Left colon (tissue), 2 donors: ENCODE measurements at regions not wholly inside any gene's neighbourhood (a gene's known extent, or its start where the extent isn't known, plus 50 kb on each side); places are given as distances from the start of the nearest gene placed in this dataset.

Experiments
- ATAC-seq: fragments of 200-7000 bp; cut with Tn5 transposase; one replicate; pipeline ENCODE4 v1.9.1; 2020; ENCODE audit warnings: mild to moderate bottlenecking, moderate library complexity
- DNase-seq, 2 donors: peaks; one replicate each; pipeline ENCODE4 v3.0.0-alpha.2; 2020
- intact Hi-C, 2 donors: fragments of 100-400 bp; cut with DNase I in 1 of 2; cut with micrococcal nuclease in 1 of 2; formaldehyde crosslinking; loops; one replicate each; pipeline versions ENCODE4 v1.11.2 to v1.14.0; 2022; cut with DNase I, micrococcal nuclease
- donor health status: DM: no; HTN: no; CAD: no.
- donor health status: DM: yes; HTN: yes; CAD: no.

GRCh38 chr12:13316587-13317246 is 120.2 kb downstream of the EMP1 start:
- no peak for ATAC-seq
- intact Hi-C loops, result no loop called here
- DNase-seq, result no peak

DNA sequence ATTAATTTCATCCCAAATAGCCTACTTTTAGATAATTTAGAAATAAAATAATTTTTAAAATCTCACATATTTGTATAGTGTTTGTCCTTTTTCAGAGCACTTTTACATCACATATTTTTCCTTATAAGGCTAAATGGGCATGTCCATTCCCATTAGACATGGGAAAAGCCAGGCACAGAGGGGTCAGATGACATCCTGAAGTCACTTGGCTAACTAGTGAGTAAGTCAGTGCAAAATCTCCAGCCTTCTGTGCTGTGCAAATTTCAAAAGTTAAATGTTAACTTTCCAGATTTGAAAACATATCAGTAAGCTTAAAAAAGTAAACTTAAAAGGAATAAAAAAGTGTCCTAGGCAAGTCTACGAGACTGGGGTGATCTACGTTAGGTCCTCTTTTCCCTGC is 117.4 kb downstream of the EMP1 start:
- intact Hi-C loops, result no loop called here
- DNase-seq (no peak), ATAC-seq (no peak)

DNA sequence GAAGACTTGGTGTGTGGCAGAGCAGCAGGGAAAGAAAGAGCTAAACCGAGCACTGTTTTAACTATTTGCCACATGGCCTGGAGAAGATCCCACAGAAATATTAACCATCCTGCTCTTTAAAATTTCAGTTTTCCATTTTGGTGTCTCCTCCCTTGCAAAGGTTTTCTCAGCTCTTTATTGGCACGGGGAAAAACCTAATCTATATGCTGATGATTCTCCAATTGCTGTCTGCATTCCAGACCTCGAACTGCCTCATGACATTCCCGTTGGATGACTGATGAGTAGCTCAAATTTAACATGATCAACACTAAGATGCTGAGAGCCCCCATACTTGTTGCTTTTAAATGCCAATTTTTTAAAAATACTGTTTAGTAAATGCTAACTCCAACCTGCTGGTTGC is 115.0 kb downstream of the EMP1 start:
- intact Hi-C loops, result no loop called here
- DNase-seq, result no peak
- ATAC-seq, result no peak

GRCh38 chr12:13307143-13307816 is 110.8 kb downstream of the EMP1 start:
- DNase-seq, result no peak
- intact Hi-C loops, result no loop called here
- ATAC-seq, result no peak

DNA sequence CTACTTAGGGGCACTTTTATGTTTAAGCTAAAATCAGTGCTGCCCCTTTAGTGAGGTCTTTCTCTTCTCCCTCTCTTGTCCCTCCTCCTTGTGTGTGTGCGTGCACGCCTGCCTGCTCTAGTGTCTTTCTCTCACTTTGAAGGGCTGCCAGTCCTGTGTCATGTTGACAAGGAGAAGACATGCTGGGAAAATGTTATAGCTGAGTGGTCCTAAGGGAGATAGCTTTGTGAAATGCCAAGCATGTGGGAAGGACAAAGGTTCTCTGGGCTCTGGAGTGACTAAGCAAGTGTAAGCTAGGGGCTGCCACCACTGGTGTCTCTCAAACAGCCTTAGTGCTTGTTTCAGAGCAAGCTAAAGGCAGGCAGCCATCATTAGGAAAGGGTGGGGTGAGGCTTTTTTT is 108.4 kb downstream of the EMP1 start:
- intact Hi-C loops, result no loop called here
- DNase-seq, result no peak
- no peak for ATAC-seq

GRCh38 chr12:13299457-13299856 is 102.9 kb downstream of the EMP1 start:
- no peak for ATAC-seq
- intact Hi-C loops, result no loop called here

DNA sequence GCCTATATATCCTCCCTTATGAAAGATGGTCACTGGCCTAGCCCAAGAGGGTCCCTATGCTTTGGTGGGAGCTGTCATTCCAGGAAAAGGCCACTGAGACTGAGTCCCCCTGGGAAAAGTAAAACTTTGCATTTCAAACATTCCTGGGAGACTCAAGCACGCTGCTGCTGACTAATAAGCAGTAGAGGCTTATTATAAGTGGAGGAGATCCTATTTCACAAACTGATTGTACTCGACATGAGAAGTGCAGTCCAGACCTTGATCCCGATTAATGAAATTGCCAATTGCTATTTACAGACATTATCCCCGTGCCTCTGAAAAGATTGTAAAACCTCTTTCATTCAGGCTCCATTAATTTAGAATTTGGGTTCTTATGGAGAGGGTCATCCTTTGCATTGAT is 96.6 kb downstream of the EMP1 start:
- ATAC-seq, result no peak
- intact Hi-C loops, result no loop called here
- no peak for DNase-seq

More at GRCh38 chr12:13299457-13299856, 102.9 kb downstream of the EMP1 start:
- DNase-seq, result no peak

GRCh38 chr12:13289653-13290289 is 93.2 kb downstream of the EMP1 start:
- DNase-seq (no peak), ATAC-seq (no peak)
- intact Hi-C loops, result no loop called here

- DNase-seq, result no peak
- intact Hi-C loops, result no loop called here
- no peak for ATAC-seq
Measured at GRCh38 chr12:13288937-13289652, 92.6 kb downstream of the EMP1 start.

- intact Hi-C loops, result no loop called here
- ATAC-seq, result no peak
Measured at GRCh38 chr12:13288501-13288900, 92.0 kb downstream of the EMP1 start.

DNA sequence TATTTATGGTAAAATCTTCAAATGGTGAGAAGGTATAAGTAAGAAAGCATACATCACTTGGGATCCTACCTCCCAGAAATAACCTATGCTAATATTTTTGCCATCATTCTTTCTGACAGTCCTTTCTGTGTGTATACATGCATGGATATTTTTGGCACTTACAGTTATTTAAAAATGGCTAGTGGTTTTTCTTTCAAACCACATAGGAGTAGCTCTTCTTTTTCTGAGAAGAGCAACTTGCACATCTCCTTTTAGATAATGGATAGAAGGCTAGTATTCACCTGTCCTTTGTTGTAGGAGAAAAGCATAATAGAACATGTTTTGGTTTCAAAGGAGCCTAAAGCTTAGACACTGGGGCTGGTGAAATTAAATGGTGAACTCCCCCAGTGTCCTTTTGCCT is 87.3 kb downstream of the EMP1 start:
- no peak for ATAC-seq
- no peak for DNase-seq
- intact Hi-C loops, result no loop called here

More at GRCh38 chr12:13288501-13288900, 92.0 kb downstream of the EMP1 start:
- no peak for DNase-seq

DNA sequence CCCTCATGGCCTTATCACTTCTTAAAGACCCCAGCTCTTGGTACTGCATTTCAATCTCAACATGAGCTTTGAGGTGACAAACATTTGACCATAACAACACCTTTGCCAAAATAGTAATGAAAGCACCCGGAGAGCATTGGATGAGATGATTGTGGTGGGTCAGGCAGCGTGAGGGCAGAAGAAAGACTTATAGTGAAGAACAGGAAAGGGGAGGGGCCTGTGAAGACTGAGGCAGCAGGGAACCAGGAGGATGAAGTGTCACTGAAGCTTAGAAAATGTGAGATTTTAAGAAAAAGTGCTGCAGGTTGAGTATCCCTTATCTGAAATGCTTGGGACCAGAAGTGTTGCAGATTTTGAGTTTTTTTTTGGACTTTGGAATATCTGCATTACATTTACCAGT is 86.3 kb downstream of the EMP1 start:
- DNase-seq (no peak), ATAC-seq (no peak)
- intact Hi-C loops, result no loop called here

- ATAC-seq, result peak; percentile 94
- intact Hi-C loops, result loop anchor here in 1 of 2 donors (10.0 kb wide), 1 partner anchor 386 kb away; no protein-coding TSS in a partner anchor
- DNase-seq, result peak; percentile 38 to 71
Measured at GRCh38 chr12:13278249-13278787, 81.8 kb downstream of the EMP1 start.

DNA sequence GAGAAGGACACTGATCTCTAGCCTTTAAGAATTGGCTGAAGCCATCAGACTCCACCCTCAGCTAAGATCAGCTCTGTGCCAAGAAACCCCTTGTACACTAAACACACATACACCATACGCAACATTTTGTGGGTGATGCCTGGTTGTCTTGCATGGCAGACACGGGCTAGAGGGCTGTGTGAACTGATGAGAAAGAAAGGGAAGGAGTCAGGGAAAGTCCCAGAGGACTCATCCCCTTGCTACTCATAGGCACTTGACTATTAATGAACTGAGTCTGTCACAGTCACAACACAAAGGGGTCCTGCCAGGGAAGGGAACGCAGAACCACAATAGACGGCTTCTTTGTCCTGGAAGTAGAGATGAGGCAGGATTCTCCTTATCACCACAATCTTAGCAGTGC is 80.8 kb downstream of the EMP1 start:
- DNase-seq (no peak), ATAC-seq (no peak)
- intact Hi-C loops, result loop anchor here in 1 of 2 donors (10.0 kb wide), 1 partner anchor 388 kb away; no protein-coding TSS in a partner anchor

DNA sequence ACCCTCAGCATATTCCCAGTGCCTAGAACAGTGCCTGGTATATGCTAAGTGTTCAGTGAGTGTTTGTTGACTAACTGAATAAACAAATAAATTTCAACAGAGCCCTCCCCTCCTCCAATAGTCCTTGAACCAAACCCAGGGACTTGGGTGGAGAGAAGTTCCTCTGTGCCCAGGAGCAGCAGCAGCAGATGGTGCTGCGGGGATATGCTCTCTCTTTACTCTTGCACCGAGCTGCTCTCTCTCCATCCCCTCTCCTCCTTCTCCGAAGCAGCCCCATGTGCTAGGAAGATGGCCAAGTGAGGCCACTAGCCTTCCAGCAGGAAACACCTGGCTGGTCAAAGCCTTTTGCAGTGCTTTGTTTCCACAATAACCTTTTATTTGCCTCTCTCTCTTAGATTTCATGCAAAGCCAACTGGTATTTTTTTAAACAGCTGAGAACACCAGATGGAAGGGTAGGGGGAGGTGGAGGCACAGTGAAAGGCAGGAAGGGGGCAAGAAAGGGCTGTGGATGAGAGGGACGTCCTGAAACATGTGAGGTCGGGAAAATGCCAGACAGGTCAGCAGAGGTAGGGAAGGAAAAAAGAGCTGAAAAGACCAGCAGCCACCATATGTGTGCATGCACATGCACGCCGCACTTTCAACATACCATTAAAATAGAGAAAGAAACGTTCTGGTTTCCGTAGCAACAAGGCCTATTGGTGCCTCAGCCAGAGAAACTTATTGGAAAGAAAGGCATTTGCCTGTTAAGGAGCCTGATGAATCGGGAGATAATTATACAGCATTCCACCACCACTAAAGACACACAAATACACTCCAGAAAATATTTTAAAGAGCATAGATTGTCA is 78.9 kb downstream of the EMP1 start:
- no peak for ATAC-seq
- no peak for DNase-seq
- intact Hi-C loops, result loop anchor here in 1 of 2 donors (10.0 kb wide), 1 partner anchor 389 kb away; no protein-coding TSS in a partner anchor

GRCh38 chr12:13273850-13274249 is 77.3 kb downstream of the EMP1 start:
- intact Hi-C loops, result loop anchor here in 1 of 2 donors (10.0 kb wide), 1 partner anchor 391 kb away; no protein-coding TSS in a partner anchor
- DNase-seq (no peak), ATAC-seq (no peak)

- DNase-seq (no peak), ATAC-seq (peak; percentile 39)
- intact Hi-C loops, result loop anchor here in 1 of 2 donors (10.0 kb wide), 1 partner anchor 392 kb away; no protein-coding TSS in a partner anchor
Measured at GRCh38 chr12:13273097-13273496, 76.6 kb downstream of the EMP1 start.

DNA sequence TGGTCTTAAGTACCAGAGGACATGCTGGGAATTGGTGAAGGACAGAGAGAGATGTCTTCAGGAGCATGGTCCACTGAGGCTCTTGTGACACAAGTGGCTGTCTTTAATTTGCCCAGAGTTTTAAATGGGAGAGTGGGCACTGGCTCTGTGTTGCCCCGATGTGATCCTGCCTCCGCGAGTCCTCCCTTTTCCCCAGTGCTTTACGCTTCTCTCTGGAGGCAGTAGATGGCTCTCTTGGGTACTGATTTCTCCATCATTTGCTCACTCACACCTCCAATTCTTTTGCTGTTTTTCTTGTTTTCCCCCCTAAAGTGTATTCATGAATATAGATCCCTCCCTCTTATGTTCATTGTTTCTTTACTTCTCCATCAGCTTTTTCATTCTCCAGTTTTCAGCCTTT is 74.3 kb downstream of the EMP1 start:
- DNase-seq (no peak), ATAC-seq (no peak)
- intact Hi-C loops, result loop anchor here in 1 of 2 donors (10.0 kb wide), 1 partner anchor 394 kb away; no protein-coding TSS in a partner anchor
